Gastrocnemius medialis (tissue), 4 donors: ENCODE measurements at regions not wholly inside any gene's neighbourhood (a gene's known extent, or its start where the extent isn't known, plus 50 kb on each side); places are given as distances from the start of the nearest gene placed in this dataset.
"Not testable (repeated sequence)": the region's sequence is repeated elsewhere in the genome, so short reads cannot be mapped to it uniquely, and the experiment has no call there.

Source experiments
- ATAC-seq, 2 donors: fragments of 150-250 bp; one replicate each; pipeline ENCODE4 v1.9.1; 2016
- DNase-seq, 2 donors: peaks; one replicate each; pipeline ENCODE4 v3.0.0-alpha.2; 2019
- H3K27ac ChIP-seq, 4 donors: fragments of 200-600 bp; sonication (generic); 1 replicate in 1 of 4; 2 replicates in 3 of 4; pipeline ENCODE4 v1.5.1; 2016 to 2018; ENCODE audit warnings: mild to moderate bottlenecking in 2 of 4, moderate library complexity in 1 of 4
- H3K27me3 ChIP-seq, 3 donors: fragments of 200-600 bp; sonication (generic) in 2 of 3; 1 replicate in 1 of 3; 2 replicates in 2 of 3; pipeline versions ENCODE4 v1.5.1 to v1.6.0; 2016 to 2019; ENCODE audit warnings: mild to moderate bottlenecking in 1 of 3, moderate library complexity in 1 of 3
- H3K36me3 ChIP-seq, 2 donors: fragments of 200-600 bp; sonication (generic) in 1 of 2; one replicate each; pipeline ENCODE4 v1.5.1; 2017 to 2018
- H3K4me1 ChIP-seq, 2 donors: fragments of 200-600 bp; sonication (generic) in 1 of 2; one replicate each; pipeline ENCODE4 v1.5.1; 2016 to 2017; ENCODE audit warnings: mild to moderate bottlenecking in 2 of 2
- H3K4me3 ChIP-seq, 4 donors: fragments of 200-600 bp; sonication (generic) in 3 of 4; 1 replicate in 1 of 4; 2 replicates in 3 of 4; pipeline ENCODE4 v1.5.1; 2016 to 2019; ENCODE audit warnings: mild to moderate bottlenecking in 2 of 4
- H3K9me3 ChIP-seq, 3 donors: fragments of 200-600 bp; sonication (generic) in 2 of 3; 1 replicate in 1 of 3; 2 replicates in 2 of 3; pipeline ENCODE4 v1.5.1; 2016 to 2019
- in situ Hi-C, 4 donors: fragments of 200-750 bp; cut with MboI; loops; one replicate each; pipeline versions ENCODE4 v1.15.0 to v1.8.0; 2017; ENCODE audit warnings: low sequenced_read_pairs in 4 of 4
- intact Hi-C: fragments of 100-400 bp; cut with DNase I; formaldehyde crosslinking; loops from one replicate; pipeline ENCODE4 v1.15.1; 2023; ENCODE audit warnings: low total_unique reads

GRCh38 chr7:76867364-76867889, 164.7 kb downstream of the SPDYE17 start:
- in situ Hi-C loops, H3K4me1 ChIP-seq, ATAC-seq, H3K27me3 ChIP-seq, H3K9me3 ChIP-seq, H3K27ac ChIP-seq, DNase-seq, intact Hi-C loops, H3K36me3 ChIP-seq, H3K4me3 ChIP-seq: not testable (repeated sequence)

- intact Hi-C loops, ATAC-seq, H3K4me1 ChIP-seq, in situ Hi-C loops, H3K27ac ChIP-seq, H3K27me3 ChIP-seq, H3K9me3 ChIP-seq, DNase-seq, H3K4me3 ChIP-seq, H3K36me3 ChIP-seq: not testable (repeated sequence)
Measured at GRCh38 chr7:76863150-76863773, 168.9 kb downstream of the SPDYE17 start.

DNA sequence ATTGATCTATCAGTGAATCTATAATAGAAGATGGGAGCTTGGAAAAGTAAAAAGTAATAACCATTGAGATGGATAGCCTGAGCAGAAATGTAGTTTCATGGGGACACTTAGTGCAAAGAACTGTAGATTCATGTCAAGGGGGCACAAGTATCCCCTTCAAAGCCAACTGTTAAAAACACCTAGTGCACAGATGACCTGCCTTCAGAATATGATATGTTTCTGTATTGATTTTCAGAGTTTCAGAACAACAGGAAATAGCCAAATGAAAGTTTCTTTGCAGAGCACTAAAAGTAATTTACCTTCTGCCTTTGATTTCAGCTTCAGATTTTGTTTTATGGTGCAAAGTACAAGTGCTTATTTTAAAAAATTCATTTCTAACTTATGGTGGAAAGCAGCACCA, 169.9 kb downstream of the SPDYE17 start:
- ATAC-seq, H3K36me3 ChIP-seq, H3K27ac ChIP-seq, DNase-seq, intact Hi-C loops, H3K4me3 ChIP-seq, H3K4me1 ChIP-seq, H3K27me3 ChIP-seq, H3K9me3 ChIP-seq, in situ Hi-C loops: not testable (repeated sequence)

DNA sequence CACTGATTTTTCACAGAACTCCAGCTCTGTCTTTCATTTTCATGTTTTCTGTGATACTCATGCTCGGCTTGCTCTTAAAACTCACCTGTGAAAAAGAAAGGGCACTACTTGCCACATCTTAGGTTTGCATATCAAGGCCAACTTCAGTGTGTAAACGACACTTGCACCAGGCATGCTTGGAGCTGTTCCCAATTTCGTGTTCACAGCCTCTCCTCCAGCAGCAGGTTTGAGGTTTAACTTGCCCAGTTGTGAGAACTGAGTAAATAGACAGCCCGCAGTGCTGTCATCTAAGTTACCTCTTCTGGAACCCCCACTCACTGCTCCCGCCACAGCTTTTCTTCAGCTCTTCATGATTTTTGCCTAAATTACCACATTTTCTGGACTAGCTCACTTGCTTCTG, 172.2 kb downstream of the SPDYE17 start:
- H3K4me3 ChIP-seq, H3K27ac ChIP-seq, H3K27me3 ChIP-seq, H3K4me1 ChIP-seq, H3K36me3 ChIP-seq, H3K9me3 ChIP-seq, intact Hi-C loops, in situ Hi-C loops, DNase-seq, ATAC-seq: not testable (repeated sequence)

DNA sequence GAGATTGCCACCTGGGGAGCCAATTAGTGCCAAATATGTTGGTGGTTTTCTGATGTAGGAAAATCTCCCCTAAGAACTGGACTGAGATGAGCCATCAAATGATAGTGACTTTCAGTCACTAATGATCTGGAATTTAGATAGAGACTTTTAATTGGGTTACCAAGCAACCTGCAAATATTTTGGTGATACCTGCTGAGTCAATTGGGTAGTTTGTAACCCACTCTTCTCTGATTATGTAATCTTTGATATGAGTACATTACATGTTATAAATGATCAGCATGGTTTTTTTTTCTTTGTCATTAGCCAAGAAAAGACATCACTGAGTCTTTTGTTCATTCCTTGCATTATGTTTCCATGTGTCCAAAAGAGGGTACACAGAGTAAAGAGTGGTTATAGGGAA, 177.5 kb downstream of the SPDYE17 start:
- H3K27ac ChIP-seq, H3K4me1 ChIP-seq, in situ Hi-C loops, intact Hi-C loops, DNase-seq, H3K27me3 ChIP-seq, H3K9me3 ChIP-seq, ATAC-seq, H3K4me3 ChIP-seq, H3K36me3 ChIP-seq: not testable (repeated sequence)

DNA sequence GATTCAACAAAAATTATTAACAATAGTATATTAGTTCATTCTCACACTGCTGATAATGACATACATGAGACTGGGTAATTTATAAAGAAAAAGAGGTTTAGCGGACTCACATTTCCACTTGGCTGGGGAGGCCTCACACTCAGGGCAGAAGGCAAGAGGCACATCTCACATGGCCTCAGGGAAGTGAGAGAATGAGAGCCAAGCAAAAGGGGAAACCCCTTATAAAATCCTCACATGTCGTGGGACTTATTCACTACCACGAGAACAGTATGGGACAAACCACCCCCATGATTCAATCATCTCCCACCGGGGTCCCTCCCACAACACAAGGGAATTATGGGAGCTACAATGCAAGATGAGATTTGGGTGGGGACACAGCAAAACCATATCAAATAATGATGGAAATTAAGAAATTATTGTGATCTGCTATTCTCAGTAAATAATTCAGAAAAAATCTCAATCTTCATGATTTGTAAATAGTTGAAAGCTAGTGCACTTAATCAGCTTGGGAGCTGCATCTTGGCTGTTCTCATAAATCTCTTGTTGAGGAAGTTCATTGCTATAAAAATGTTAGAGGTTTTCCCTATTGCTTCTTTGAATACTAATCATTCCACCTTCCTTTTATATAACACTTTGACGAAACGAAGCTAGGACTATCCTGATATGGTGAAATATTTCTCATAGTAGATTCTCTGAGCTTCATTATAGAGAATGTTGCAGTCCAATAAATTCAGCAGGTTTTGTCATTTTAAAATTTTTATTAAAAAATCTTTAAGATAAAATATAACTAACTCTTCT, 179.2 kb downstream of the SPDYE17 start:
- in situ Hi-C loops, H3K4me3 ChIP-seq, intact Hi-C loops, H3K9me3 ChIP-seq, H3K27ac ChIP-seq, DNase-seq, H3K36me3 ChIP-seq, ATAC-seq, H3K27me3 ChIP-seq, H3K4me1 ChIP-seq: not testable (repeated sequence)

DNA sequence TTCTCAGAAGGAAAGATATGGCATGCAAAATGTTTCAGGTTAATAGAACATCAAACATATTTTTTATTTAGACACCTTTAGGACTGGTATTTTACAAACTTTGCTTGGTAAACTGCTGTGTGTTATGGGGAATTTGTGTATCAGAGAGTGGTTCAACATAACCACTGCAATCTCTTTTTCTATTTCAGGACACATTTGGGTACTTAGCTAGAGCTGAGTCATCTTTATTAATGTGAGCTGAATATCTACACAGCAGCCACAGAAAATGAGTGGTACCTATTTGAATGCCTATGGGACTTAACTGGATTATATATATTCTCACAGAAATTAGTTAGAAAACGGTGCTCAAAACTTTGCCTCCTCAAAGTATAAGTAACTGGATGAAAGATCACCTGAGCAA, 179.8 kb downstream of the SPDYE17 start:
- H3K36me3 ChIP-seq, H3K9me3 ChIP-seq, intact Hi-C loops, H3K27ac ChIP-seq, DNase-seq, H3K4me1 ChIP-seq, ATAC-seq, H3K27me3 ChIP-seq, in situ Hi-C loops, H3K4me3 ChIP-seq: not testable (repeated sequence)

GRCh38 chr7:76851617-76852016, 180.5 kb downstream of the SPDYE17 start:
- DNase-seq, intact Hi-C loops, H3K9me3 ChIP-seq, H3K4me1 ChIP-seq, ATAC-seq, H3K27ac ChIP-seq, H3K27me3 ChIP-seq, H3K4me3 ChIP-seq, H3K36me3 ChIP-seq, in situ Hi-C loops: not testable (repeated sequence)

GRCh38 chr7:76849887-76850563, 182.1 kb downstream of the SPDYE17 start:
- H3K27me3 ChIP-seq, intact Hi-C loops, H3K36me3 ChIP-seq, ATAC-seq, H3K9me3 ChIP-seq, DNase-seq, in situ Hi-C loops, H3K4me3 ChIP-seq, H3K27ac ChIP-seq, H3K4me1 ChIP-seq: not testable (repeated sequence)

DNA sequence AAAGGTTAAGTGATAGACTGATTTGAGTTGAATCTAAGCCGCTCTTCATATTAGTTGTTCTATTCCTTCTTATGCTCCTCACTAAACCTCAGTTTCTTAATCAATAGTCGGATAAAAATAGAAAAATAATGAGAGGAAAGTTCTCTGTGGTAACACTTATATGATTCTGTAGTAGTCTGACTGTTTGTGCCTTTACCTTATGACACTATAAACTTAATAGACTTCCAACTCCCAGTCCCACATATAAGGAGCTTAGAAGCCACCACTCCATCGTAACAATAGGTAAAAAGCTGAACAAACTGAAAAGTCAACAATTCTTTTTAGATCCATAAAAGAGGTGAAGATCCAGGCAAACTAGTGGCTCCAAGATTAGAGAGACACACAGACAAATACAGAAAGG, 192.3 kb downstream of the SPDYE17 start:
- H3K27ac ChIP-seq, H3K9me3 ChIP-seq, H3K27me3 ChIP-seq, intact Hi-C loops, DNase-seq, ATAC-seq, in situ Hi-C loops, H3K36me3 ChIP-seq, H3K4me3 ChIP-seq, H3K4me1 ChIP-seq: not testable (repeated sequence)

- in situ Hi-C loops, H3K4me1 ChIP-seq, DNase-seq, ATAC-seq, intact Hi-C loops, H3K36me3 ChIP-seq, H3K27ac ChIP-seq, H3K27me3 ChIP-seq, H3K4me3 ChIP-seq, H3K9me3 ChIP-seq: not testable (repeated sequence)
Measured at GRCh38 chr7:76839214-76839613, 192.9 kb downstream of the SPDYE17 start.
